H1 (cell line): ENCODE measurements at regions not wholly inside any gene's neighbourhood (a gene's known extent, or its start where the extent isn't known, plus 50 kb on each side); places are given as distances from the start of the nearest gene placed in this dataset.

Source experiments
- CTCF ChIA-PET: fragments of 300-600 bp; sonication (Branson Sonifier 250); formaldehyde crosslinking; loops from one replicate; lab custom pipeline; 2021; ENCODE audit not compliant: partially characterized antibody; lab: Charles Lee
- POLR2A ChIA-PET: fragments of 300-600 bp; sonication (Branson Sonifier 250); formaldehyde crosslinking; loops from one replicate; lab custom pipeline; 2021; ENCODE audit warnings: inconsistent platforms; ENCODE audit not compliant: partially characterized antibody; lab: Charles Lee
- DNase-seq, 2 experiments: peaks; one replicate each; pipeline versions ENCODE4 v3.0.0 to v3.0.0-alpha.2; 2010 to 2022; ENCODE audit warnings: low spot score in 2 of 2, low read depth in 1 of 2, mixed read lengths in 1 of 2
- FAIRE-seq: peaks from 2 replicates; lab custom pipeline; 2011; peaks lifted over from hg19 to GRCh38; lab: Jason Lieb, UNC
- H2AFZ ChIP-seq: 2 replicates; pipeline ENCODE4 v1.8.1; 2012; ENCODE audit warnings: low read length, inconsistent platforms
- H2AK5ac ChIP-seq: 2 replicates; pipeline ENCODE4 v1.6.1; 2013; ENCODE audit warnings: low read depth, low read length
- H2BK120ac ChIP-seq: replicated peaks from 2 replicates; pipeline ENCODE3; 2013; ENCODE audit warnings: low read depth, low read length, inconsistent platforms
- H2BK12ac ChIP-seq: 2 replicates; pipeline ENCODE4 v1.6.1; 2013; ENCODE audit warnings: low read depth, low read length
- H2BK15ac ChIP-seq: 2 replicates; pipeline ENCODE4 v1.6.1; 2013; ENCODE audit warnings: low read length
- H2BK20ac ChIP-seq: 2 replicates; pipeline ENCODE4 v1.6.1; 2013; ENCODE audit warnings: low read length
- H2BK5ac ChIP-seq: 2 replicates; pipeline ENCODE4 v1.6.1; 2013; ENCODE audit warnings: low read depth, low read length
- H3K14ac ChIP-seq: 2 replicates; pipeline ENCODE4 v1.6.1; 2013; ENCODE audit warnings: inconsistent platforms; ENCODE audit not compliant: insufficient read length
- H3K18ac ChIP-seq: 2 replicates; pipeline ENCODE4 v1.6.1; 2013; ENCODE audit warnings: low read length; ENCODE audit errors: extremely low read depth
- H3K23ac ChIP-seq: 2 replicates; pipeline ENCODE4 v1.6.1; 2013; ENCODE audit warnings: inconsistent platforms; ENCODE audit not compliant: insufficient read length
- H3K23me2 ChIP-seq: 2 replicates; pipeline ENCODE4 v1.6.1; 2013; ENCODE audit warnings: low read depth, low read length
- H3K27ac ChIP-seq: 2 replicates; pipeline ENCODE4 v1.6.1; 2011; ENCODE audit warnings: low read depth, low read length, inconsistent platforms
- H3K27me3 ChIP-seq, 4 experiments: replicated peaks in 1 of 4; 1 replicate in 1 of 4; 2 replicates in 3 of 4; pipeline versions ENCODE4 v1.6.1 to v1.8.1; 2011 to 2013; ENCODE audit warnings: low read length in 3 of 4, mild to moderate bottlenecking in 3 of 4, inconsistent platforms in 2 of 4, mixed read lengths in 2 of 4, moderate library complexity in 1 of 4; ENCODE audit not compliant: control insufficient read depth in 3 of 4, insufficient read depth in 3 of 4; ENCODE audit errors: extremely low read depth in 1 of 4
- H3K36me3 ChIP-seq, 4 experiments: 2 replicates each; pipeline versions ENCODE4 v1.6.1 to v1.8.1; 2011 to 2013; ENCODE audit warnings: mild to moderate bottlenecking in 4 of 4, low read length in 3 of 4, moderate library complexity in 2 of 4, control low read depth in 1 of 4, inconsistent platforms in 1 of 4; ENCODE audit not compliant: insufficient read depth in 4 of 4, control insufficient read depth in 2 of 4
- H3K4ac ChIP-seq: replicated peaks from 2 replicates; pipeline ENCODE3; 2013; ENCODE audit warnings: low read length, low read depth, mixed read lengths, inconsistent platforms; ENCODE audit not compliant: insufficient read length
- H3K4me1 ChIP-seq, 4 experiments: replicated peaks in 1 of 4; 1 replicate in 1 of 4; 2 replicates in 3 of 4; pipeline versions ENCODE4 v1.6.1 to v1.8.1; 2011 to 2013; ENCODE audit warnings: low read length in 3 of 4, inconsistent platforms in 2 of 4, mixed read lengths in 1 of 4; ENCODE audit not compliant: insufficient read depth in 4 of 4, control insufficient read depth in 3 of 4
- H3K4me2 ChIP-seq, 2 experiments: 2 replicates each; pipeline versions ENCODE4 v1.6.1 to v1.8.1; 2011 to 2013; ENCODE audit warnings: low read depth in 2 of 2, low read length in 2 of 2, control low read depth in 1 of 2, inconsistent platforms in 1 of 2, mild to moderate bottlenecking in 1 of 2; ENCODE audit not compliant: insufficient read depth in 1 of 2
- H3K4me3 ChIP-seq, 4 experiments: fragments of 200-600, 300-600 bp in 1 of 4; sonication (generic), shearing (Covaris generic), sonication (Bioruptor Twin) in 1 of 4; 2 replicates each; pipeline versions ENCODE4 v1.5.1 to v1.8.1; 2011 to 2016; ENCODE audit warnings: low read length in 4 of 4, low read depth in 3 of 4, control low read depth in 2 of 4, inconsistent platforms in 2 of 4, mild to moderate bottlenecking in 2 of 4, mixed read lengths in 1 of 4, moderate library complexity in 1 of 4; ENCODE audit not compliant: insufficient read depth in 2 of 4; ENCODE audit errors: extremely low read depth in 1 of 4
- H3K56ac ChIP-seq: replicated peaks from 2 replicates; pipeline ENCODE3; 2013; ENCODE audit warnings: low read depth, mild to moderate bottlenecking, mixed read lengths, low read length, inconsistent platforms; ENCODE audit not compliant: insufficient read length
- H3K79me1 ChIP-seq: 2 replicates; pipeline ENCODE4 v1.6.1; 2013; ENCODE audit warnings: low read depth, low read length, control low read depth
- H3K79me2 ChIP-seq, 2 experiments: 2 replicates each; pipeline versions ENCODE4 v1.6.1 to v1.8.1; 2012 to 2013; ENCODE audit warnings: low read length in 2 of 2, mild to moderate bottlenecking in 2 of 2, inconsistent platforms in 1 of 2; ENCODE audit not compliant: insufficient read depth in 2 of 2, control insufficient read depth in 1 of 2
- H3K9ac ChIP-seq, 4 experiments: replicated peaks in 1 of 4; 1 replicate in 1 of 4; 2 replicates in 3 of 4; pipeline versions ENCODE4 v1.6.1 to v1.8.1; 2011 to 2013; ENCODE audit warnings: low read depth in 3 of 4, low read length in 3 of 4, control low read depth in 2 of 4, mild to moderate bottlenecking in 2 of 4, moderate library complexity in 2 of 4, inconsistent platforms in 1 of 4; ENCODE audit errors: extremely low read depth in 1 of 4
- H3K9me3 ChIP-seq, 2 experiments: 2 replicates each; pipeline versions ENCODE4 v1.6.1 to v1.8.1; 2012 to 2013; ENCODE audit warnings: mild to moderate bottlenecking in 2 of 2, moderate library complexity in 2 of 2, control low read depth in 1 of 2, inconsistent platforms in 1 of 2, low read depth in 1 of 2, low read length in 1 of 2, mixed read lengths in 1 of 2; ENCODE audit not compliant: insufficient read depth in 2 of 2
- H4K20me1 ChIP-seq, 2 experiments: replicated peaks in 1 of 2; 2 replicates each; pipeline versions ENCODE3 to v1.8.1; 2011 to 2013; ENCODE audit warnings: inconsistent platforms in 2 of 2, low read length in 2 of 2, mild to moderate bottlenecking in 1 of 2; ENCODE audit not compliant: insufficient read depth in 2 of 2, control insufficient read depth in 1 of 2
- H4K5ac ChIP-seq: 2 replicates; pipeline ENCODE4 v1.6.1; 2013; ENCODE audit warnings: low read length, low read depth, mixed read lengths, inconsistent platforms; ENCODE audit not compliant: insufficient read length
- H4K8ac ChIP-seq: 2 replicates; pipeline ENCODE4 v1.8.0; 2013; ENCODE audit warnings: mild to moderate bottlenecking, moderate library complexity, low read length, inconsistent platforms; ENCODE audit not compliant: insufficient read depth; ENCODE audit errors: extremely low read depth
- H4K91ac ChIP-seq: replicated peaks from 2 replicates; pipeline ENCODE3; 2013; ENCODE audit warnings: low read length, mixed read lengths, inconsistent platforms; ENCODE audit not compliant: insufficient read length
- ATF2 ChIP-seq: IDR thresholded peaks from 2 replicates; pipeline ENCODE4 v1.6.1; 2012; ENCODE audit warnings: low read length, inconsistent platforms
- BRCA1 ChIP-seq: IDR thresholded peaks from 2 replicates; pipeline ENCODE4 v1.6.1; 2012; ENCODE audit warnings: low read depth, low read length, improper control_type of control experiment
- CREB1 ChIP-seq: IDR thresholded peaks from 2 replicates; pipeline ENCODE4 v1.6.1; 2012; ENCODE audit warnings: inconsistent platforms
- CTCF ChIP-seq, 3 experiments: IDR thresholded peaks; 1 replicate in 2 of 3; 2 replicates in 1 of 3; pipeline versions ENCODE4 v1.5.1 to v1.6.1; 2011; ENCODE audit warnings: low read length in 3 of 3, mild to moderate bottlenecking in 3 of 3, inconsistent platforms in 2 of 3, low read depth in 1 of 3, moderate library complexity in 1 of 3; ENCODE audit not compliant: insufficient read depth in 1 of 3; ENCODE audit errors: control extremely low read depth in 1 of 3
- GABPA ChIP-seq: IDR thresholded peaks from 2 replicates; pipeline ENCODE4 v1.6.1; 2011; ENCODE audit warnings: mild to moderate bottlenecking, low read length, moderate library complexity, borderline replicate concordance; ENCODE audit not compliant: insufficient read depth
- KDM5A ChIP-seq: fragments of 200-600 bp; IDR thresholded peaks from 2 replicates; pipeline ENCODE4 v1.7.1; 2012; ENCODE audit warnings: mild to moderate bottlenecking, low read length, inconsistent platforms, mixed read lengths
- POU5F1 ChIP-seq: IDR thresholded peaks from 2 replicates; pipeline ENCODE4 v1.6.1; 2011; ENCODE audit warnings: low read depth, mild to moderate bottlenecking, low read length, moderate library complexity
- RBBP5 ChIP-seq: IDR thresholded peaks from 2 replicates; pipeline ENCODE4 v1.7.1; 2012; ENCODE audit warnings: low read depth, mild to moderate bottlenecking, inconsistent platforms, low read length, moderate library complexity, borderline replicate concordance
- SP4 ChIP-seq: IDR thresholded peaks from 2 replicates; pipeline ENCODE4 v1.6.1; 2012; ENCODE audit warnings: low read length, inconsistent platforms
- WGBS, 2 experiments: shearing (Covaris generic) in 1 of 2; methylation state at CpG; one replicate each; pipeline versions ENCODE4 v1.1.6 to v1.1.7; 2013 to 2015; ENCODE audit warnings: low lambda C conversion rate in 2 of 2, mixed read lengths in 2 of 2, inconsistent platforms in 1 of 2, low coverage in 1 of 2, missing lambda C conversion rate in 1 of 2; ENCODE audit not compliant: insufficient replicate concordance in 2 of 2, insufficient coverage in 1 of 2, insufficient read length in 1 of 2; ENCODE audit errors: extremely low coverage in 1 of 2, missing lambda C conversion rate in 1 of 2; 5-methylcytosine and 5-hydroxymethylcytosine counted together

- no peak overlapping the region for H4K8ac ChIP-seq
- H2BK20ac ChIP-seq: no peak overlapping the region
- H3K56ac ChIP-seq: no peak overlapping the region
- 90% methylated on average over 9 of the region's 9 CpGs; no CpG with 5 or more reads in 1 of the 2 experiments for WGBS, 2 experiments
- no peak overlapping the region for H2AK5ac ChIP-seq
- H3K4me2 ChIP-seq: no peak overlapping the region
- POLR2A ChIA-PET: no interaction called here
- H2BK120ac ChIP-seq: no peak overlapping the region
- H2BK15ac ChIP-seq: no peak overlapping the region
- no peak overlapping the region for H3K27ac ChIP-seq
- no peaks in the 10 kb centered on the region for H3K27me3 ChIP-seq
- H2BK5ac ChIP-seq: no peak overlapping the region
- H3K9me3 ChIP-seq: no peaks in the 10 kb centered on the region; a peak in 1 of 4 replicates
- H3K23ac ChIP-seq: no peak overlapping the region
- no peaks in the 10 kb centered on the region for H3K23me2 ChIP-seq
- no peak overlapping the region for H3K18ac ChIP-seq
- H3K79me2 ChIP-seq: no peaks in the 10 kb centered on the region
- FAIRE-seq (no peak), DNase-seq (no peak)
- H3K36me3 ChIP-seq: no peaks in the 10 kb centered on the region
- CTCF ChIA-PET: no interaction called here
- H4K20me1 ChIP-seq: no peaks in the 10 kb centered on the region
- no peak overlapping the region for H3K14ac ChIP-seq
- no peaks in the 10 kb centered on the region for H3K79me1 ChIP-seq
- H2BK12ac ChIP-seq: no peak overlapping the region
- H3K4ac ChIP-seq: no peak overlapping the region
- no peak overlapping the region for H4K91ac ChIP-seq
- H3K4me1 ChIP-seq: no peaks in the 10 kb centered on the region
- H4K5ac ChIP-seq: no peak overlapping the region
- H3K4me3 ChIP-seq: no peak overlapping the region
- H3K9ac ChIP-seq: no peak overlapping the region
- H2AFZ ChIP-seq: peak overlapping the region; percentile 93
- TF ChIP-seq BRCA1 (no peak), RBBP5 (no peak), CTCF (IDR thresholded peaks at IDR 0.05; ENCODE audit: control extremely low read depth in 1 of 3, insufficient read depth in 1 of 3, low read depth in 1 of 3, low read length in 3 of 3) (no peak), CREB1 (no peak), POU5F1 (no peak), KDM5A (no peak), GABPA (no peak), ATF2 (no peak), SP4 (no peak)
These were observed 960.9 kb upstream of the FAT3 start for GRCh38 chr11:91263496-91264365.
